ENCODE measurements at regions not wholly inside any gene's neighbourhood (a gene's known extent, or its start where the extent isn't known, plus 50 kb on each side); places are given as distances from the start of the nearest gene placed in this dataset.

DNA sequence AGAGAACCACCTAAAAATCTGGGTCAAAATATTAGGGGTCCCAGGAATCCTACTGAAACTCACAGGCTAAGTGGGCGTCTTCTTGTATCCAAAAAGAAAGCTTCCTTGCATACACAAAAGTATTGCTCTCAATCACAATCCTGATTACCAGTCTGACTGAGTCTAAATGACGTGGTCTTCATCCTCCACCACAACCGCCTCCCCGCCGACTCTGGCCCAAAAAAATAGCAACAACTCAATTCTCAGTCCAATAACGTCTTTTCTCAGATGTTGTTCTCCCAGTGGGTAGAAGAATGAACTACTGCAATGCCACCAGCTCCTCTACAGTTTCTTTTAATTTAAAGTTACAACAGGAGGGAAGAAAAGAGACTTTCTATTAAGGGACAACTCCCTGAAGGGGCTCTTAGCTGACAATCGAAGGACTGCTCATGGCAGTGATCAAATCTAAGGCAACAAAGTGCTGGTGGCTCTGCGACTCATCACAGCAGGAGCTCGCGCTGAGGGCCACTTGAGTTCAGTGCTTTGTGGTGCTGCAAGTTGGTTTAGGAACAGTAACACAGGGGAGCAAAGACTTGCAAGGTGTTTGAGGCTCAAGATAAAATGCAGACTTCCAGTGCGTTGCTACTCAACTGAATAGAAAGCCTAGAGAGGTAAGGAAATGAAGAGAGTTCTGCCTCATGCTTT, 394.1 kb downstream of the BCAT1 start:
- TF ChIP-seq, protein P1, sequence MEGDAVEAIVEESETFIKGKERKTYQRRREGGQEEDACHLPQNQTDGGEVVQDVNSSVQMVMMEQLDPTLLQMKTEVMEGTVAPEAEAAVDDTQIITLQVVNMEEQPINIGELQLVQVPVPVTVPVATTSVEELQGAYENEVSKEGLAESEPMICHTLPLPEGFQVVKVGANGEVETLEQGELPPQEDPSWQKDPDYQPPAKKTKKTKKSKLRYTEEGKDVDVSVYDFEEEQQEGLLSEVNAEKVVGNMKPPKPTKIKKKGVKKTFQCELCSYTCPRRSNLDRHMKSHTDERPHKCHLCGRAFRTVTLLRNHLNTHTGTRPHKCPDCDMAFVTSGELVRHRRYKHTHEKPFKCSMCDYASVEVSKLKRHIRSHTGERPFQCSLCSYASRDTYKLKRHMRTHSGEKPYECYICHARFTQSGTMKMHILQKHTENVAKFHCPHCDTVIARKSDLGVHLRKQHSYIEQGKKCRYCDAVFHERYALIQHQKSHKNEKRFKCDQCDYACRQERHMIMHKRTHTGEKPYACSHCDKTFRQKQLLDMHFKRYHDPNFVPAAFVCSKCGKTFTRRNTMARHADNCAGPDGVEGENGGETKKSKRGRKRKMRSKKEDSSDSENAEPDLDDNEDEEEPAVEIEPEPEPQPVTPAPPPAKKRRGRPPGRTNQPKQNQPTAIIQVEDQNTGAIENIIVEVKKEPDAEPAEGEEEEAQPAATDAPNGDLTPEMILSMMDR (conservative IDR thresholded peaks at IDR 0.05; ENCODE audit: low read depth, low read length) = no peak
- TF ChIP-seq EZH2 (IDR thresholded peaks at IDR 0.05; ENCODE audit: low read length, unreplicated experiment) = no peak

Measured in PC-3 (cell line).